GM12873 (cell line): ENCODE measurements at regions not wholly inside any gene's neighbourhood (a gene's known extent, or its start where the extent isn't known, plus 50 kb on each side); places are given as distances from the start of the nearest gene placed in this dataset.
A peak's percentile ranks its signal among the peaks of the same experiment; 100 is the strongest.

Experiments
- CTCF ChIP-seq: IDR thresholded peaks from 2 replicates; pipeline ENCODE4 v1.5.1; 2012; ENCODE audit warnings: low read depth, mild to moderate bottlenecking, moderate library complexity, low read length, control low read depth; ENCODE audit not compliant: insufficient read depth; ENCODE audit errors: missing control alignments

GRCh38 chr7:69388452-69389137, 209.7 kb upstream of the AUTS2 start:
- no peak for TF ChIP-seq CTCF

- TF ChIP-seq CTCF, result no peak
These were observed 209.1 kb upstream of the AUTS2 start for GRCh38 chr7:69389216-69389615.

- TF ChIP-seq CTCF, result no peak
These were observed 203.1 kb upstream of the AUTS2 start for GRCh38 chr7:69395061-69395714.

- TF ChIP-seq CTCF, result no peak
These were observed 199.3 kb upstream of the AUTS2 start for GRCh38 chr7:69398986-69399385.

- TF ChIP-seq CTCF, result no peak
These were observed 198.9 kb upstream of the AUTS2 start for GRCh38 chr7:69399401-69399800.

GRCh38 chr7:69402696-69403095, 195.6 kb upstream of the AUTS2 start:
- no peak for TF ChIP-seq CTCF

GRCh38 chr7:69403169-69403568, 195.1 kb upstream of the AUTS2 start:
- peak; percentile 36 for TF ChIP-seq CTCF
